ENCODE measurements at regions not wholly inside any gene's neighbourhood (a gene's known extent, or its start where the extent isn't known, plus 50 kb on each side); places are given as distances from the start of the nearest gene placed in this dataset.

GRCh38 chr10:57754803-57755202, 512.9 kb downstream of the IPMK start:
- TF ChIP-seq, protein P1, sequence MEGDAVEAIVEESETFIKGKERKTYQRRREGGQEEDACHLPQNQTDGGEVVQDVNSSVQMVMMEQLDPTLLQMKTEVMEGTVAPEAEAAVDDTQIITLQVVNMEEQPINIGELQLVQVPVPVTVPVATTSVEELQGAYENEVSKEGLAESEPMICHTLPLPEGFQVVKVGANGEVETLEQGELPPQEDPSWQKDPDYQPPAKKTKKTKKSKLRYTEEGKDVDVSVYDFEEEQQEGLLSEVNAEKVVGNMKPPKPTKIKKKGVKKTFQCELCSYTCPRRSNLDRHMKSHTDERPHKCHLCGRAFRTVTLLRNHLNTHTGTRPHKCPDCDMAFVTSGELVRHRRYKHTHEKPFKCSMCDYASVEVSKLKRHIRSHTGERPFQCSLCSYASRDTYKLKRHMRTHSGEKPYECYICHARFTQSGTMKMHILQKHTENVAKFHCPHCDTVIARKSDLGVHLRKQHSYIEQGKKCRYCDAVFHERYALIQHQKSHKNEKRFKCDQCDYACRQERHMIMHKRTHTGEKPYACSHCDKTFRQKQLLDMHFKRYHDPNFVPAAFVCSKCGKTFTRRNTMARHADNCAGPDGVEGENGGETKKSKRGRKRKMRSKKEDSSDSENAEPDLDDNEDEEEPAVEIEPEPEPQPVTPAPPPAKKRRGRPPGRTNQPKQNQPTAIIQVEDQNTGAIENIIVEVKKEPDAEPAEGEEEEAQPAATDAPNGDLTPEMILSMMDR (conservative IDR thresholded peaks at IDR 0.05; ENCODE audit: low read depth in 2 of 2): no peak
- no peak for TF ChIP-seq POLR2AphosphoS5 (IDR thresholded peaks at IDR 0.05; ENCODE audit: low read depth)
- no peak for TF ChIP-seq JUNB (IDR thresholded peaks at IDR 0.05; ENCODE audit: unreplicated experiment)
- no peak for TF ChIP-seq EZH2 (IDR thresholded peaks at IDR 0.05; ENCODE audit: low read depth, unreplicated experiment)
- TF ChIP-seq REST (IDR thresholded peaks at IDR 0.05; ENCODE audit: unreplicated experiment): no peak
